NT2/D1 (cell line): ENCODE measurements at regions not wholly inside any gene's neighbourhood (a gene's known extent, or its start where the extent isn't known, plus 50 kb on each side); places are given as distances from the start of the nearest gene placed in this dataset.

ENCODE experiments used
- DNase-seq: peaks from one replicate; pipeline ENCODE4 v3.0.0-alpha.2; 2011; ENCODE audit warnings: low read depth, low spot score
- H3K27me3 ChIP-seq: 2 replicates; pipeline ENCODE4 v1.6.0; 2011; ENCODE audit warnings: mild to moderate bottlenecking; ENCODE audit not compliant: insufficient read length, insufficient read depth
- H3K36me3 ChIP-seq: 2 replicates; pipeline ENCODE4 v1.6.1; 2011; ENCODE audit warnings: mild to moderate bottlenecking, low read length, mixed read lengths; ENCODE audit not compliant: insufficient read depth, insufficient read length
- H3K4me1 ChIP-seq: 2 replicates; pipeline ENCODE4 v1.5.1; 2011; ENCODE audit not compliant: insufficient read depth, insufficient read length
- H3K4me3 ChIP-seq: 2 replicates; pipeline ENCODE4 v1.5.1; 2011; ENCODE audit warnings: low read depth; ENCODE audit not compliant: insufficient read length
- H3K9ac ChIP-seq: 2 replicates; pipeline ENCODE4 v1.6.0; 2011; ENCODE audit warnings: low read depth; ENCODE audit not compliant: insufficient read length
- H3K9me3 ChIP-seq: 2 replicates; pipeline ENCODE4 v1.5.1; 2011; ENCODE audit warnings: mild to moderate bottlenecking, low read length; ENCODE audit not compliant: insufficient read depth
- SUZ12 ChIP-seq: IDR thresholded peaks from 2 replicates; pipeline ENCODE4 v1.6.1; 2011; ENCODE audit not compliant: insufficient read length, insufficient read depth; ENCODE audit errors: extremely low read depth
- YY1 ChIP-seq: IDR thresholded peaks from 2 replicates; pipeline ENCODE4 v1.6.1; 2011; ENCODE audit not compliant: insufficient read length, insufficient read depth
- ZNF274 ChIP-seq: IDR thresholded peaks from 2 replicates; pipeline ENCODE4 v1.6.1; 2011; ENCODE audit warnings: mild to moderate bottlenecking, low read depth, low read length

- peaks cover 19% of the 10 kb centered on the region; the same call in 1 of the 2 replicates for H3K9me3 ChIP-seq
- TF ChIP-seq YY1 (no peak), ZNF274 (no peak), SUZ12 (no peak)
- H3K36me3 ChIP-seq = no peaks in the 10 kb centered on the region
- no peaks in the 10 kb centered on the region for H3K4me1 ChIP-seq
- no peak overlapping the region for H3K4me3 ChIP-seq
- no peak overlapping the region for H3K9ac ChIP-seq
- H3K27me3 ChIP-seq = no peaks in the 10 kb centered on the region
- peak; percentile 36 for DNase-seq
These were observed 466.2 kb upstream of the PBX1 start for GRCh38 chr1:164092603-164093353.

- no peak overlapping the region for H3K9ac ChIP-seq
These were observed 465.4 kb upstream of the PBX1 start for GRCh38 chr1:164093543-164093942.

DNA sequence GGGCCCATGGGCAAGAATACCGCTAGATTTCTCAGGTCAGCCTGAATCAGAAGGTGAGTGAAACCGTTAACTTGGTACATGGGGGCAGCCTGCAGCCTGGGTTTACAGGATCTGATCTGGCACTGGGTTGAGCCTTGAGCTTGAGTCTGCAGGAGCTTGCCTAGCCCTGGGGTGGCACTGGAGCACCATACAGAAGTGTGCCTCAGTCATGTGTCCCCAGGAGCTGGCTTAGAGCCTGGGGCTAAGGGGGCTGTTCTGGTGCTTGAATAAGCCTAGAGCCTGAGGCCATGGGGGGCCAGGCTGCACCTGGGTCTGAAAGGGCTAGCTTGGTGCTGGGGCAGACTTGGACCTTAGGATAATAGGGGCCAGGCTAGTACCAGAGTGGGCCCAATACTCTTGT, 457.2 kb upstream of the PBX1 start:
- DNase-seq = no peak
- H3K9ac ChIP-seq = no peak overlapping the region
- H3K4me1 ChIP-seq = no peaks in the 10 kb centered on the region
- H3K4me3 ChIP-seq = no peak overlapping the region
- no peaks in the 10 kb centered on the region for H3K36me3 ChIP-seq
- no peaks in the 10 kb centered on the region for H3K27me3 ChIP-seq
- no peaks in the 10 kb centered on the region for H3K9me3 ChIP-seq
- TF ChIP-seq ZNF274 (no peak), SUZ12 (no peak), YY1 (no peak)

More at GRCh38 chr1:164093543-164093942, 465.4 kb upstream of the PBX1 start:
- Histone ChIP-seq H3K36me3 (no peaks in the 10 kb centered on the region), H3K4me3 (no peak overlapping the region), H3K9me3 (peaks cover 19% of the 10 kb centered on the region; the same call in 1 of the 2 replicates), H3K4me1 (no peaks in the 10 kb centered on the region), H3K27me3 (no peaks in the 10 kb centered on the region)
- TF ChIP-seq SUZ12 = no peak
- TF ChIP-seq ZNF274 = no peak
- no peak for TF ChIP-seq YY1
- DNase-seq = no peak

- Histone ChIP-seq H3K4me3 (no peak overlapping the region), H3K9me3 (peaks cover 7% of the 10 kb centered on the region), H3K36me3 (no peaks in the 10 kb centered on the region), H3K27me3 (no peaks in the 10 kb centered on the region), H3K4me1 (no peaks in the 10 kb centered on the region), H3K9ac (no peak overlapping the region)
- TF ChIP-seq ZNF274 (no peak), YY1 (no peak), SUZ12 (no peak)
- no peak for DNase-seq
These were observed 427.0 kb upstream of the PBX1 start for GRCh38 chr1:164131949-164132348.

DNA sequence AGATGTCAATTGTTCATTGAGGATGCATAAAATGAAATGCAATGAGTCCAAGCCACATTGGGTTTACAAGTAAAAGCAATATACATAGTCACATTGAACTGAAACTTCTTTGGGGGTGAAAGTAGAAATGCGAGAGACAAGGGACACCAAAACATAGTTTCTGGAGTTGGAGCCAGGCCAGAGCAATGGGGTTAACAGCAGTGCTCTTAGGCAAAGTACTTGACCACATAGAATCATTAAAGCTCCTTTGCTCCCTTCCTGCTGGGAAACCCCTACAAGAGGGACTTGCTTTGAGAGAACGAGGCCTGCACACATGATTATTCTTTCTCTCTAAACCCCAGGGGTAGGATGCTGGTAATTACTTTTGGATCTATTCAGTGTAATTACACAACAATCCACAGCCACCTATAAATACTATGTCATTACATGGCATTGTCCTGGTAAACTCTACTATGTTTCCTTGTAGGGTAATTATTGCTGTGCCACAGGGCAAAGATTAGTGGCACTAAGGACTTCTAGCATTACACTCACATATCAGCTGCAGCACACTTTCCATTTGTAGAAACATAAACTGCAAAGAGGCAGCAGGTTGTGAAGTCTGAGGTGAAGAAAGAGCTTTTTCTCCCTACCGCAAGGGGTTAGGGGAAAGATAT, 421.6 kb upstream of the PBX1 start:
- TF ChIP-seq YY1 (no peak), ZNF274 (no peak), SUZ12 (no peak)
- Histone ChIP-seq H3K9ac (no peak overlapping the region), H3K27me3 (no peaks in the 10 kb centered on the region), H3K9me3 (no peaks in the 10 kb centered on the region), H3K4me3 (no peak overlapping the region), H3K4me1 (no peaks in the 10 kb centered on the region), H3K36me3 (no peaks in the 10 kb centered on the region)
- no peak for DNase-seq

- Histone ChIP-seq H3K4me1 (no peaks in the 10 kb centered on the region), H3K9ac (no peak overlapping the region), H3K36me3 (no peaks in the 10 kb centered on the region), H3K27me3 (no peaks in the 10 kb centered on the region), H3K9me3 (no peaks in the 10 kb centered on the region), H3K4me3 (no peak overlapping the region)
- TF ChIP-seq YY1 (no peak), SUZ12 (no peak), ZNF274 (no peak)
- DNase-seq = no peak
These were observed 417.2 kb upstream of the PBX1 start for GRCh38 chr1:164141797-164142196.

GRCh38 chr1:164154622-164155021, 404.4 kb upstream of the PBX1 start:
- DNase-seq = no peak
- no peaks in the 10 kb centered on the region for H3K9me3 ChIP-seq
- no peak for TF ChIP-seq ZNF274
- no peak for TF ChIP-seq YY1
- TF ChIP-seq SUZ12 = no peak
- no peak overlapping the region for H3K4me3 ChIP-seq
- H3K4me1 ChIP-seq = no peaks in the 10 kb centered on the region
- H3K36me3 ChIP-seq = no peaks in the 10 kb centered on the region
- H3K9ac ChIP-seq = no peak overlapping the region
- no peaks in the 10 kb centered on the region for H3K27me3 ChIP-seq
